Naive thymus-derived CD4-positive, alpha-beta T cell (primary cell): ENCODE measurements at regions not wholly inside any gene's neighbourhood (a gene's known extent, or its start where the extent isn't known, plus 50 kb on each side); places are given as distances from the start of the nearest gene placed in this dataset.

ENCODE experiments used
- ATAC-seq: fragments of 150-1000 bp; cut with Tn5 transposase; 2 replicates; pipeline ENCODE4 v1.10.0; 2021; ENCODE audit warnings: mild to moderate bottlenecking, moderate library complexity
- CTCF ChIA-PET: fragments of 350-600 bp; sonication (Branson Sonifier 250); formaldehyde crosslinking; loops from one replicate; lab custom pipeline; 2021; ENCODE audit warnings: antibody characterized with exemption; lab: Charles Lee
- POLR2A ChIA-PET: fragments of 350-600 bp; sonication (Branson Sonifier 250); formaldehyde crosslinking; loops from one replicate; lab custom pipeline; 2021; ENCODE audit warnings: antibody characterized with exemption, inconsistent platforms; lab: Charles Lee
- DNase-seq, 9 donors: peaks; one replicate each; pipeline versions ENCODE4 v3.0.0 to v3.0.0-alpha.2; 2020 to 2022; ENCODE audit warnings: mixed read lengths in 1 of 9
- H3K27ac ChIP-seq: one replicate; pipeline ENCODE4 v1.7.0; 2013; ENCODE audit warnings: mild to moderate bottlenecking, low read depth, low read length, moderate library complexity
- H3K27me3 ChIP-seq, 2 donors: one replicate each; pipeline ENCODE4 v1.7.0; 2013; ENCODE audit warnings: low read length in 2 of 2, mild to moderate bottlenecking in 2 of 2, moderate library complexity in 2 of 2; ENCODE audit not compliant: control insufficient read depth in 2 of 2, insufficient read depth in 2 of 2
- H3K36me3 ChIP-seq, 3 experiments: 1 replicate in 2 of 3; 2 replicates in 1 of 3; pipeline ENCODE4 v1.7.0; 2013; ENCODE audit warnings: low read length in 3 of 3, mild to moderate bottlenecking in 3 of 3, moderate library complexity in 1 of 3; ENCODE audit not compliant: insufficient read depth in 3 of 3, control insufficient read depth in 2 of 3
- H3K4me1 ChIP-seq, 2 donors: one replicate each; pipeline ENCODE4 v1.7.0; 2013; ENCODE audit warnings: low read length in 2 of 2, mild to moderate bottlenecking in 2 of 2, moderate library complexity in 1 of 2; ENCODE audit not compliant: control insufficient read depth in 2 of 2, insufficient read depth in 2 of 2
- H3K4me3 ChIP-seq: 2 replicates; pipeline ENCODE4 v1.7.0; 2013; ENCODE audit warnings: mild to moderate bottlenecking, low read length
- H3K9me3 ChIP-seq, 3 experiments: 1 replicate in 2 of 3; 2 replicates in 1 of 3; pipeline ENCODE4 v1.7.0; 2013; ENCODE audit warnings: low read length in 3 of 3; ENCODE audit not compliant: control insufficient read depth in 2 of 3
- H3K27ac Mint-ChIP-seq, 9 donors: one replicate each; pipeline ENCODE4 v1.8.0; 2020 to 2022; ENCODE audit warnings: mixed read lengths in 9 of 9, mild to moderate bottlenecking in 8 of 9, moderate library complexity in 5 of 9, inconsistent platforms in 2 of 9
- H3K27me3 Mint-ChIP-seq, 5 donors: one replicate each; pipeline ENCODE4 v1.8.0; 2021 to 2022; ENCODE audit warnings: mixed read lengths in 5 of 5, mild to moderate bottlenecking in 1 of 5
- H3K36me3 Mint-ChIP-seq, 5 donors: one replicate each; pipeline ENCODE4 v1.8.0; 2020 to 2022; ENCODE audit warnings: mixed read lengths in 5 of 5, mild to moderate bottlenecking in 3 of 5, inconsistent platforms in 1 of 5
- H3K4me1 Mint-ChIP-seq, 7 donors: one replicate each; pipeline ENCODE4 v1.8.0; 2020 to 2022; ENCODE audit warnings: mixed read lengths in 7 of 7, mild to moderate bottlenecking in 3 of 7, inconsistent platforms in 1 of 7
- H3K4me3 Mint-ChIP-seq, 10 donors: one replicate each; pipeline ENCODE4 v1.8.0; 2020 to 2022; ENCODE audit warnings: mild to moderate bottlenecking in 10 of 10, mixed read lengths in 10 of 10, moderate library complexity in 6 of 10, inconsistent platforms in 2 of 10
- H3K9me3 Mint-ChIP-seq, 11 donors: one replicate each; pipeline ENCODE4 v1.8.0; 2020 to 2022; ENCODE audit warnings: mixed read lengths in 11 of 11, mild to moderate bottlenecking in 4 of 11, inconsistent platforms in 1 of 11, moderate library complexity in 1 of 11
- intact Hi-C, 2 donors: fragments of 100-400 bp; cut with micrococcal nuclease; formaldehyde crosslinking; loops; one replicate each; pipeline ENCODE4 v1.15.1; 2023

DNA sequence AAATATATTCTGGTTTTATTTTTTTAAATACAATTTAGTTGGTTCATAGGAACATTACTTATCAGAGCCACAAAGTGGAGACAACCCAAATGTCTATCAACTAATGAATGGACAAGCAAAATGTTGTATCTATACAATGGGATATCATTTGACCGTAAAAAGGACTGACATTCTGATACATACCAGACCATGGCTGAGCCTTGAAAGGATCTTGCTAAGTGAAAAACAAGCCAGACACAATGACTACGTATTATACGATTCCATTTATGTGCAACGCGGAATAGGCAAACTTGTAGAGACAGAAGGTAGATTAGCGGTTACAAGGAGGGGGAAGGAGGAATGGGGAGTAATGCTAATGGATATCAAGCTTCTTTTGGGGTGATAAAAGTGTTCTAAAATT lies 621.6 kb downstream of the BNC2 start:
- no peaks in the 10 kb centered on the region for H3K9me3 ChIP-seq
- H3K4me1 ChIP-seq: no peaks in the 10 kb centered on the region
- no peak for DNase-seq
- H3K4me1 Mint-ChIP-seq: no peaks in the 10 kb centered on the region
- H3K36me3 ChIP-seq: no peaks in the 10 kb centered on the region
- no peak overlapping the region for H3K4me3 Mint-ChIP-seq
- H3K9me3 Mint-ChIP-seq: peaks cover 0 to 10% (median 2%) of the 10 kb centered on the region in 11 donors
- no peak overlapping the region for H3K27ac Mint-ChIP-seq
- no peak overlapping the region for H3K27ac ChIP-seq
- H3K27me3 ChIP-seq: no peaks in the 10 kb centered on the region
- no peaks in the 10 kb centered on the region for H3K27me3 Mint-ChIP-seq
- intact Hi-C loops: loop anchor here in 1 of 2 donors (5.0 kb wide), 1 partner anchor 257 kb away; no protein-coding TSS in a partner anchor
- no peak overlapping the region for H3K4me3 ChIP-seq
- CTCF ChIA-PET: no interaction called here
- no peak for ATAC-seq
- POLR2A ChIA-PET: no interaction called here
- H3K36me3 Mint-ChIP-seq: no peaks in the 10 kb centered on the region

DNA sequence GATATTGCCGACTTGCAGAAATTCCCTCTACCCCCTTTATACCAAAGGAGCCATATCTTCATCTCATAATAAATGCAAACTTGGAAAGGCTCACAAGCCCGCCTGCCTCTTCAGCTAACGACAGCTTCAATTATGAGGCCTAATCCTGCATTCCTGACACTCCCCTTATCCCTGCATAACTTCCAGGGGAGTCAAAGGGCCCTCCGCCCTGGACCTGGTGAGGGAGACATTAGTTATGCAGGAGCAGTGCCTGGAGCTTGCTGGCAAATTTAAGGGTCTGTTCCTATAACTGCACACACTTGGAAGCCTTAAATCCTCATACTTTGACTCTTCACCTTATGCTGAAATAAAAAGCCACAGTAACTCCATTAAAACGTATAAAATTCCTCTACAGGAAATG lies 617.9 kb downstream of the BNC2 start:
- DNase-seq (no peak), ATAC-seq (no peak)
- Mint-ChIP-seq H3K9me3 (peaks cover 0 to 8% (median 4%) of the 10 kb centered on the region in 11 donors), H3K4me1 (no peaks in the 10 kb centered on the region), H3K27me3 (peaks cover 0 to 10% (median 0%) of the 10 kb centered on the region in 5 donors), H3K4me3 (no peak overlapping the region), H3K27ac (no peak overlapping the region), H3K36me3 (no peaks in the 10 kb centered on the region)
- Histone ChIP-seq H3K4me3 (no peak overlapping the region), H3K27ac (no peak overlapping the region), H3K4me1 (no peaks in the 10 kb centered on the region), H3K27me3 (no peaks in the 10 kb centered on the region), H3K9me3 (no peaks in the 10 kb centered on the region), H3K36me3 (no peaks in the 10 kb centered on the region)
- ChIA-PET POLR2A (no interaction called here), CTCF (no interaction called here)
- intact Hi-C loops: no loop called here

DNA sequence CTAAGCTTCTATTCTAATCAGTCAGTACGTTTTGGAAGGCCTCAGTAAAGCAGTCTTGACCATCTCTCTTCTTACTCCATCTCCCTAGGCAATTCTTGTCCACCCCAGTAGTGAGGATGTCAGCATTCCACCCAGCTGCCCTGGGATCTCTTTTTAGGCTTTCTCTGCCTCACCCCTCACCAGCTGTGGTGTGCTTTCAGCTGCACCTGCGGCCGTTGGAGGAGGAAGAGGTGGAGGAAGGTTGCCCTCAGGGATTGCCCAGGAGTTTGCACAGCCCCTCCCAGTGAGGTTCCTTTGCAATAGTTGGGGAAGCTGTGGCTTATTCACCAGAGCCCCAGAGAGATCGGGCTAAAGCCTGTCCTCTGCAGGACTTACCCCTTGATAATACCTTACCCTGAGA lies 615.8 kb downstream of the BNC2 start:
- H3K4me1 Mint-ChIP-seq: peaks cover 0 to 7% (median 0%) of the 10 kb centered on the region in 7 donors
- no peak overlapping the region for H3K27ac ChIP-seq
- ChIA-PET CTCF (no interaction called here), POLR2A (no interaction called here)
- no peak overlapping the region for H3K4me3 Mint-ChIP-seq
- H3K9me3 Mint-ChIP-seq: peaks cover 0 to 12% (median 4%) of the 10 kb centered on the region in 11 donors
- H3K4me3 ChIP-seq: no peak overlapping the region
- no peaks in the 10 kb centered on the region for H3K36me3 ChIP-seq
- ATAC-seq: no peak
- H3K4me1 ChIP-seq: no peaks in the 10 kb centered on the region
- H3K27me3 Mint-ChIP-seq: peaks cover 0 to 10% (median 0%) of the 10 kb centered on the region in 5 donors
- H3K27me3 ChIP-seq: no peaks in the 10 kb centered on the region
- H3K36me3 Mint-ChIP-seq: no peaks in the 10 kb centered on the region
- intact Hi-C loops: no loop called here
- no peak for DNase-seq
- H3K27ac Mint-ChIP-seq: no peak overlapping the region
- no peaks in the 10 kb centered on the region for H3K9me3 ChIP-seq

DNA sequence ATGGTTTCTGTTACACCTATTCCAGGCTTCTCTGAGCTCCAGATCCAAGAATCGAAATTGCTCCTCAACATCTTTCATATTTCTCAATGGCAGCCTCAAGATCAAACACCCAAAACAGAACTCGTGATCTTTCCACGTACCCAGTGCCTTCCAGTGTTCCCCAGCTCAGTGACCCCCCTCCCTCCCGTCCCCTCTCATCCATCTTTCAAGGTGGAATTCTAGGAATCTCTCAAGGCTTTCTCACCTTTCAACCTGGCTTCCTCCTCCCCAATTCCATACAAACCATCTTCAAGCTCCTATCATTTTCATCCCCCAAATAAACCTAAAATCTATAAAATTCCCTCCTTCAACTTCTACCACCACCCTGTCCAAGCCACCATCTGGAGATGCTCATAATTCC lies 615.3 kb downstream of the BNC2 start:
- Histone ChIP-seq H3K9me3 (no peaks in the 10 kb centered on the region), H3K4me1 (no peaks in the 10 kb centered on the region), H3K36me3 (no peaks in the 10 kb centered on the region), H3K4me3 (no peak overlapping the region), H3K27ac (no peak overlapping the region), H3K27me3 (no peaks in the 10 kb centered on the region)
- H3K27ac Mint-ChIP-seq: no peak overlapping the region
- H3K4me3 Mint-ChIP-seq: no peak overlapping the region
- POLR2A ChIA-PET: no interaction called here
- ATAC-seq (no peak), DNase-seq (no peak)
- CTCF ChIA-PET: no interaction called here
- H3K36me3 Mint-ChIP-seq: no peaks in the 10 kb centered on the region
- peaks cover 0 to 7% (median 0%) of the 10 kb centered on the region in 7 donors for H3K4me1 Mint-ChIP-seq
- H3K9me3 Mint-ChIP-seq: peaks cover 0 to 12% (median 4%) of the 10 kb centered on the region in 11 donors
- peaks cover 0 to 10% (median 0%) of the 10 kb centered on the region in 5 donors for H3K27me3 Mint-ChIP-seq
- intact Hi-C loops: no loop called here

DNA sequence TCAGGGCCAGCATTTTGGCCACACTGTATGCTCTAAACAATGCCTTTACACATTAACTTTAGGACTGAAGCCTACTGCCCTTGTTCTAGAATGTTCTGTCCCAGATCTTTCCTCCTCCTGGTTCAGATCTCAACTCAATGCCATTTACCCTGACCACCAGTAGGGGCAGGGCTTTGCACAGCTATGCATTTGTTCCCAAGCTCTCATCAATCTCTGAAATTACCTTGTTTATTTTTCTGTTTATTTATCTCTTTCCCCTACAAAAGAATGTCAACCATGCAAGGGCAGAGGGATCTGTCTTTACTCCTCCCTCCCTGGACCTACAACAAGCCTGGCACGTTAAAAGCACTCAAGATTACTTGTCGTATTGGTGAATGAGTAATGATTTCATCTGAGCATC lies 612.9 kb downstream of the BNC2 start:
- no peak overlapping the region for H3K4me3 Mint-ChIP-seq
- CTCF ChIA-PET: interaction anchor here (0.5 kb wide), 1 partner anchor 1336 kb away, joined by 3 read pairs; no protein-coding TSS in a partner anchor
- no peak for DNase-seq

DNA sequence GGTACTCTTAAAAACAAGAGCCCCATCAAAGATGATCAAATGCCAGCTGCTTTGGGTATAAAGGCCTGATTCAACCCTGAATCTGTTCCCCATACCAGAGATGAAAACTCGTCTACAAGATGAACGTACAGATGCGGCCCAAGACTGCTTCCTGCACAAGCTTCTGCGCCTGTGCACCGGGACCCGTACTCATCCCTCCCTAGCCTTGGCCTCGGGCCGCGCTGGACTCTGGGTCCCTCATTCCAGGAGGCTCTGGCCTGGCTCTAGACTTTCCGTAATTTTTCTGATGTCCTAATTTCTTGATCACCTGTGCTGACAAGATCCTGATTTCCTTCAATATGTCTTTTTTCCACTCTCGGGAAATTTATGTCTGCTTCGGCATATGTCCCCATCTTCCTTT lies 612.3 kb downstream of the BNC2 start:
- Mint-ChIP-seq H3K9me3 (peaks cover 0 to 10% (median 0%) of the 10 kb centered on the region in 11 donors), H3K4me3 (no peak overlapping the region), H3K27me3 (peaks cover 0 to 10% (median under 1%) of the 10 kb centered on the region in 5 donors), H3K4me1 (peaks cover 0 to 7% (median 0%) of the 10 kb centered on the region in 7 donors), H3K36me3 (no peaks in the 10 kb centered on the region), H3K27ac (no peak overlapping the region)
- Histone ChIP-seq H3K9me3 (no peaks in the 10 kb centered on the region), H3K4me1 (no peaks in the 10 kb centered on the region), H3K27ac (no peak overlapping the region), H3K27me3 (no peaks in the 10 kb centered on the region), H3K4me3 (no peak overlapping the region), H3K36me3 (no peaks in the 10 kb centered on the region)
- ChIA-PET CTCF (no interaction called here), POLR2A (no interaction called here)
- no peak for ATAC-seq
- intact Hi-C loops: no loop called here
- DNase-seq: no peak

More for the DNA sequence above, 612.9 kb downstream of the BNC2 start:
- H3K27me3 ChIP-seq: no peaks in the 10 kb centered on the region
- POLR2A ChIA-PET: no interaction called here
- H3K27ac ChIP-seq: no peak overlapping the region
- H3K4me3 ChIP-seq: no peak overlapping the region
- H3K27ac Mint-ChIP-seq: no peak overlapping the region
- H3K36me3 Mint-ChIP-seq: no peaks in the 10 kb centered on the region
- intact Hi-C loops: no loop called here
- H3K4me1 Mint-ChIP-seq: peaks cover 0 to 7% (median 0%) of the 10 kb centered on the region in 7 donors
- peaks cover 0 to 10% (median 0%) of the 10 kb centered on the region in 11 donors for H3K9me3 Mint-ChIP-seq
- H3K4me1 ChIP-seq: no peaks in the 10 kb centered on the region
- peaks cover 0 to 10% (median 0%) of the 10 kb centered on the region in 5 donors for H3K27me3 Mint-ChIP-seq
- no peaks in the 10 kb centered on the region for H3K36me3 ChIP-seq
- no peak for ATAC-seq
- no peaks in the 10 kb centered on the region for H3K9me3 ChIP-seq

DNA sequence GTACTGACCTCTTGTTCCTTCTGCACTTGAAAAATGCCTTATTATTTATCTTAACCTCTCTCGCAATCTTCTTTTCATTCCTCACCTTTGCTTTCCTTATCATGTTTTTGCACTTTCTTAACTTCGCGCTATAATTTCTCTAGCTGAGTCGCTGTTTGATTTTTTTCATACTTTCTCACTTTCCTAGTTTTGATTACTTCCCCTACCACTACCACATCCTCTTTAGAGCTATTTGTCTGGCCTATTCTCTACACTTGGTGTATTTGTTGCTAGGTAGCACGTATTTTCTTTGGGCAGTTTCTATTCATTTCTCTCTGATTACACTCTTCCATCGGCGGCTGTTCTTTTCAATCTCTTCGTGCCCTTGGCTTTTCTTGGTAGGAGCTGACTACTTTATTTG lies 611.8 kb downstream of the BNC2 start:
- Mint-ChIP-seq H3K9me3 (peaks cover 0 to 10% (median 0%) of the 10 kb centered on the region in 11 donors), H3K4me3 (peak overlapping the region in 2 of 10 donors; percentile 1 to 17), H3K36me3 (no peaks in the 10 kb centered on the region), H3K27ac (no peak overlapping the region), H3K27me3 (peaks cover 0 to 10% (median 5%) of the 10 kb centered on the region in 5 donors), H3K4me1 (peaks cover 0 to 7% (median 0%) of the 10 kb centered on the region in 7 donors)
- Histone ChIP-seq H3K27ac (no peak overlapping the region), H3K36me3 (no peaks in the 10 kb centered on the region), H3K27me3 (no peaks in the 10 kb centered on the region), H3K4me3 (no peak overlapping the region), H3K4me1 (no peaks in the 10 kb centered on the region), H3K9me3 (no peaks in the 10 kb centered on the region)
- CTCF ChIA-PET: no interaction called here
- intact Hi-C loops: no loop called here
- DNase-seq (no peak), ATAC-seq (no peak)
- POLR2A ChIA-PET: no interaction called here
